NCI-H1048 (cell line): ENCODE measurements at regions not wholly inside any gene's neighbourhood (a gene's known extent, or its start where the extent isn't known, plus 50 kb on each side); places are given as distances from the start of the nearest gene placed in this dataset.
"Not testable (repeated sequence)": the region's sequence is repeated elsewhere in the genome, so short reads cannot be mapped to it uniquely, and the experiment has no call there.

Experiments
- DNase-seq: peaks from one replicate; lab custom pipeline; 2025; lab: John Stamatoyannopoulos, UW

DNA sequence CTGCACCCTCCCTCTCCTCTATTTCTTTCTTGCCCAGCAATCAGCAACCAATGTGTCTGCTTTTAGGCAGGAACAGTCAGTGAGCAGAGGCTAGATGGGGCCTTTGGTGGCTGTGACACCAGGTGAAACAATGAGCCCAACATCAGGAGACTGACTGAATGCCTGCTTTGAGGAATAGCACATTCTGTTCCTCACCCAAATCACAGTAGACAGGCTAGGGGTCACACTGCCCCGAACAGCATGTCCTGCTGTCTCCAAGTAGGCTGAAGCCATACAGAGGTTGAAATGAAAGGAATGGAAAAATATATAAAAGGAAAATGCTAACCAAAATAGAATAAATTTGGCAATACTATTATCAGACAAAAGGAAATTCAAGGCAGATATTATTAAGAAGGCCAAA is 122.5 kb upstream of the GDNF start:
- no peak for DNase-seq

DNA sequence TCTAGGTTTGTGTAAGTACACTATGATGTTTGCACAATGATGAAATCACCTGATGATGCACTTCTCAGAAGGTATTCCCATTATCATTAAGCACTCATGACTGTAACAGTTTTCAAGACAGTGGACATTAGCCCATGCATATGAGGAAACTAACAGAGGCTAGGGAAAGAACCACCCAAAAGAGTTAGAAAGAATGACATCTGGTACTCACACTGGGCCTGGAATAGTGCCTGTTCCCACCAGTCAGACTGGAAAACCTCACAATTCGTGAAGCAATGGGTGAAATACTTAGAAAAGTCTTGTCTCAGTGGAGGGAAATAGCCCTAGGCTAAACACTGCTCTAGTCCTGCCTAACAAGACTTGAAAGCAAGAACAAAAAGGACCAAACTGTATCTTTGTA is 117.4 kb upstream of the GDNF start:
- DNase-seq = no peak

DNA sequence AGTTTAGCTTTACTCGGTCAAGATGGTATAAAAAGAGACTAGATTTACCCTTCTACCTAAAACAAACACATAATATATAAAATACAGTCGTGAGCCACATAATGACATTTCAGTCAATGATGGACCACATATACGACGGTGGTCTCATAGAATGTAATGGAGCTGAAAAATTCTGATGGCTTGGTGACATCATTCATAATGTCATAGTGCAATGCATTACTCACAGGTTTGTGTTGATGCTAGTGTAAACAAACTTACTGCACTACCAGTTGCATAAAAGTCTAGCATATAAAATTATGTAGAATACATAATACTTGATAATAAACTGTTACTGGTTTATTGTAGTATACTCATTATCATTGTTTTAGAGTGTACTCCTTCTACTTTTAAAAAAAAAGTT is 115.9 kb upstream of the GDNF start:
- no peak for DNase-seq

DNA sequence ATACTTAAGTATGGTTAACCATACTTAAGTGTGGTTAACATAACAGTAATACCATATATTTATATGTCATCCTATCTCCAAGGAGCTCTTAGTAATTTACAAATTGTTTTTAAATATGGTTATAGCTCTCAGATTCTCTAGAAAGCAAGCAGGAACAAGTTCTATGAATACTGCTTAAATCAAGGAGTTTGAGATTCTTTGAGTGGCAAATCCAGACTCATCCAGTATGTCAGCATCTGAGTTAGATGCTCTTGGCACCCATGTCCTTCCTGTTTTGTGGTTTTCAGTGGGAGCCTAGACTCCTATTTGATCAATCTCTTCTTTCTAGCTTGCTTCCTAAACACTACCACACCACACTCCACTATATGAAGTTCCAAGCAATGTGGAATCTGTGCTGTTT is 114.7 kb upstream of the GDNF start:
- no peak for DNase-seq

DNA sequence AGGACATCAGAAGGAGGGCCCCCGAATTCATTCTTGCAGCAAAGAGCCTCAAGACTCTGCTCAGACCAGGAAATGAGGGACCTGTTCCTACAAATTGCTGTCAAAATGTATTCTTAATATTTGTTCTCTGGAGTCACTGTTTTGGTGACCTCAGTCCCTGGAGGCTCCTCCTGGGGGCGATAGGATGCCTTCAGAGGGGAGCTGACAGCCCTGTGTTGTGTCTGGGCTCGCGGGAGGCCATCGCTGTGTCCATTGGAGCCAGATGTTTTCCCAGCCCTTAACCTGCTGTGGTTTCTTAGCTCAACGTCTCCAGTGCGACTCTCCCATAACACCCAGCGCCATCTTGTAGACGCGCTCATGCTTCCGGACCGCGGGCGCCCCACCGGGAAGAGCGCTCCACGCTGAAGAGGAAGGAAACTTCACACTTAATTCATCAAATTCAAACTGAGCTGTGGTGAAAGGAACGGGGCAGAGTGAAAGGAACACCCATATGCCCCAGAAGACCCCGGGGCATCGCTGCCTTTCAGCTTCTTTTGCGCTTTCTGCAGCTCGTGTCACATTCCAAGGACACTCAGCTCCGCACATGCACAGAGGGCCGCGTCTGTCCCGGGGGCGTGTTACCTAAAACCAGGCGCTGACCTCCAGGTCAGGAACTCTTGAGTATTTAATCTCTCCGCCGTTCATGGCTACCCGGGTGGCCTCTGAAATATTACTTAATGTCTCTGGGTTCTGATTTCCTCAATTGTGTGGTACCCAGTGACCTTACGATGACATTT is 112.3 kb upstream of the GDNF start:
- no peak for DNase-seq

DNA sequence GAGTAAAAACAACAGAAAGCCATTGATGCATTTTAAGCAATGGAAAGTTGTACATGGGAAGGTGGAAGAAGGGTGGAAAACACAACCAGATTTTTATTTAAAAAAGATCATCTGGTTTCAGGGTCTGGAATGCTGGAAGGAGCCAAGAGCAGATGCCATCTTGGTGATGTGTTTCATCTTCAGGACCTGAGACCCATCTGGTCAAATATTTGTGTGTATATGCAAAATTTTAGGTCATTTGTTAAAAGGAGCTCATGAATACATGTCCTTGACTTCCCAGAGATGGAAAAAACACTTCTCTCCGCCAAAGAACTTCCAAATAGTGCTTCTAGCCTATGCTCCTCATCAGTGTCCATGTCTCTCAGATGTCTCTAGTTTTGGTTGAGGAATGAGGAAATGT is 110.6 kb upstream of the GDNF start:
- DNase-seq = no peak

DNA sequence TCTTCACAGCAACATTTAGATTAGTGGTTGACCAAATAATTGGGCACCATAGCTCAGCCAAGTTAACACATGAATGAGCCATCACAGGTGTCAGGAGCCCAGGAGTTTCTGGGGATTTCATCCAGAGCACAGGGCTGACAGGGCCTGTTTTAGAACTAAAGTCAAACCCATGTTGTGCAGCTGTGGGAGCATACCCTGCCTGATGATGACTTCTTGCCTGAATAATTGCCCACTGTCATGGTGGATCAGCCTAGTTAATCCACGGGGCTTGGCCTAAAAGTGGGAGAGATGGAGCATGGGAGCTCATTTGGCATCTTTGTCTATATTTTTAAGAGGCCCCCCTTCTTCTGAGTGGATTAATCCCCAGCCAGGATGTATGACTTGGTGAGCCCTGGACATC is 105.6 kb upstream of the GDNF start:
- no peak for DNase-seq

DNA sequence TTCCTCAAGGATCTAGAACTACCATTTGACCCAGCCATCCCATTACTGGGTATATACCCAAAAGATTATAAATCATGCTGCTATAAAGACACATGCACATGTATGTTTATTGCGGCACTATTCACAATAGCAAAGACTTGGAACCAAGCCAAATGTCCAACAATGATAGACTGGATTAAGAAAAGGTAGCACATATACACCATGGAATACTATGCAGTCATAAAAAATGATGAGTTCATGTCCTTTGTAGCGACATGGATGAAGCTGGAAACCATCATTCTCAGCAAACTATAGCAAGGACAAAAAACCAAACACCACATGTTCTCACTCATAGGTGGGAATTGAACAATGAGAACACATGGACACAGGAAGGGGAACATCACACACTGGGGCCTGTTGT is 103.3 kb upstream of the GDNF start:
- not testable (repeated sequence) for DNase-seq

DNA sequence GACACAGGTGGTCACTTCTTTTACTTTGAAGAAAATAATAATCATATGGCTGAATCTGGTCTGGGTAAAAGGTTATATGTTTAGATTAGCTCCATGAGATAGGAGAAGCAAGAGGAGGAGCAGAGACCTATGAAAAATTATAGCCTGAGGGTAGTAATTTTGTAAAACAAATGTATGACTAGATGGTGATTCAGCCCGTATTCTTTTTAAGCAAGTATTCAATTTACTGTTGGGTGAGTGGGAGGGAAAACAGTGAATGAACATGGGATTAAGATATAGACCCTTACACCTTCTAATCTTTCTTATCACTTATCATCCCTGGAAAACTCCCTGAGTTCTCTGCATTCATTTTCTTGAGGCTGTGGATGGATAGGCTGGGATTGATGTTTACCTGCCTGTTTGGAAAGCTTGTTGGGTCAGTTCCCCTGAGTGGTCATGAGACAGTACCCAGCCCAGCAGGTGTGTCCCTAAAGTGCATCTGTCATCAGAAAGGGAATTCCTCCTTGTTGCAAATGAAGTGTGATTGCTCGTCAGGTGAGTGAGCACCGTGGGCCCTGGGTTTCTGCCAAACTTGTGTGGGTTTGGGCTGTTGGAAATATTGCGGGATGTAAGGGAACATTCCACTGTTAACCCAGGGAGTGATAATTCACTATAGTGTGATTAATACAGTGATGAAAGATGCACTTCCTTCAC is 101.2 kb upstream of the GDNF start:
- DNase-seq = no peak

DNA sequence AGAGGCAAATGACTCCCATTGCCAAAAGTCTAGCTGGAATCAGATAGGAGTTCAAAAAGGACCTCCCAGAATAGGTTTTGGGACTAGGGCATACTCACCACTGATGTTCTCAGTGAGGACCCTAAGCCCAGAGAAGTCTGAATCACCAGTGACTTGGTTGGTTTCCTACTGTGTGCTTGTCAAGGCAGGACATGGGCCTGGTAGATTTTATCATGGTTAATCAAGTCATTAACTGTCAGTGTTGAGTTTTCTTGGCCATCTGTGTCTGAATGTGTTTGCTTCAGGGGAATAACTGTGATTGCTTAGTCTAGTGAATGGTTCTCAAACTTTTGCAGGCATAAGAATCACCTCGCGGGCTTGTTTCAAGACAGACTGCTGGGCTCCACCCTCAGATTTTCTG is 99.0 kb upstream of the GDNF start:
- DNase-seq = no peak

DNA sequence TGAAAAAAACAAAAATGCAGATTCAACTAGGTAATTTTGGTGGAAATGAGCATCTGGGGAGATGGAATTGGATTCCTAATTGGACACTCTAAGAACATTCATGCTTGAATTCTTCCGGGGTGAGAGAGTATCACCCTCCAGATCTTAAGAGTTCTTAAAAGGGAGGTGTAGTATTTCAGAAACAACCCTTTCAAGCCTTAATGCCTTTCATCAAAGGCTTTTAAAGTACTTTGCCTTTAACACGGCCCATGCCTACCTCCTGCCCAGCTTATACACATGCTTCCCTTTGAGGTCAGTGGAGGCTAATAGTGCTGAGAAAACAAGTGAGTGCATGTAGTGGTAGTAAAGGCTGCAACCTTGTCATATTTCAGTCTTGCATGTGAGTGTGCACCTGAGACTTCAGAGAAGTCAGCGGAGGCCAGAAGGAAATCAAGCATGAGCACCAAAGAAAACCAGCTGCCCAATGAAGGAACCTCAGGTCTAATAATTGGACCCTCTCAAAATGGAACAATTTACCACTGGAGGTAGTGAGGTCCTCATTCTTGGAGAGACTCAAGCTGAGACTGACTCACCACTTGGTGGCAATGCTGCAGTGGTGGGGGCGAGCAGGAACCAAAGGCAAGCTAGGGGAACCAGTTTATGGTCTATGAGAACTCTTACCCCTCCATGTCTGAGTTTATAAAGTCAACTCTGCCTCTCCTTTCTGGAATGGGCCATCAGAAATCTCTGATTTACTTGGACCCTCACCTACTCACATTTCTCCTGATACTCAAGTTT is 98.4 kb upstream of the GDNF start:
- no peak for DNase-seq

DNA sequence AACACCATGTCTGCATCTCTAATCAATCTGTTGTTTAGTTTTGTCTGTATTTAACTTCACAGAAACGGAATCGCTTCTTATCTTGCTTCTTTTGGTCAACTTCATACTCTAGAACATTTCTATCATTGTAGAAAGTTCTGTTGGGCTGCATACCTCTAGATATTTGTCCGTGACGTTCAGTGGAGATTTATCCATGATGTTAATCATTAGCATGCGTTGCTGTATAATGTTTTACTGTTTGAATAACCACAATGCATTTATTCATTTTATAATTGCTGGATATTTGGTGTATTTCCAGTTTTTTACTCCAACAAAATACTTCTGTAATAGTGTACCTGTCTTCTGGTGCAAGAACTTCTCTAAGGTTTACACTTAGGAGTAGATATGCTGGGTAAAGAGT is 96.2 kb upstream of the GDNF start:
- no peak for DNase-seq

DNA sequence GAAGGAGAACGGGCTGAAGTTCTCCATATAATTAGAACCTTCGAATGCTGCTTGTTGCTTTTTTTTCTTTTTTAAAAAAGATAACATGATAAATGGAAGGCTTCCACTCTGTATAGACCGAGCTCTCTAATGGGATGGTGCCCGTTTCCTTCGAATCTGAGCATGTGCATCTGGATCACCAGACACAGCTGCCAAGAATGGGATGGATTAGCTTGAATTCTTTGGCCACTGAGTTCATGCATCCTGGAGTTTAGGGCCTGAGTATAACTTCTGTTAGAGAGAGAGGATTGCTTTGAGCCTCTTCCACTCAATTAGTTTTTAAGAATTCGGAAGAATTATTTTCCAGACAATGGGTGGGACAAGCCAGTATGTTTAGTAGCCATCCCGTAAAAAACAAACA is 93.7 kb upstream of the GDNF start:
- no peak for DNase-seq

DNA sequence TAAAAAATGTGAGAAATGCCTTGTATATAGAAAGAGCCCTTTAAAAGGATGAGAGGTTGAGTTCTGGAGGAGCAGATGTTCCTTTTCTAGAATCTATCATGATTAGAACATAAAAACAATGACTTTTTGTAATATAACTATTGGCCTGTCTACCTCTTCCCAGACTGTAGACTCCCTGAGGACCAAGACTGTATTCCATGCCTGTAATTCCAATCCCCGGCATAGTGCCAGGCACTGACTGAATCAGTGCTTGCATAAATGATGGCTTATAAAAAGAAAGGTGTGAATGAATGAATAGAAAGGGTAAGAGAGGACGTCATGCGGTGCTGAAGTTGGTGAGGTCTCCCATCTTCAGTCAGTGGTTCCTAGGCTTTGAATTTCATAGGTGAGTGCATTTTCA is 92.6 kb upstream of the GDNF start:
- DNase-seq = no peak

DNA sequence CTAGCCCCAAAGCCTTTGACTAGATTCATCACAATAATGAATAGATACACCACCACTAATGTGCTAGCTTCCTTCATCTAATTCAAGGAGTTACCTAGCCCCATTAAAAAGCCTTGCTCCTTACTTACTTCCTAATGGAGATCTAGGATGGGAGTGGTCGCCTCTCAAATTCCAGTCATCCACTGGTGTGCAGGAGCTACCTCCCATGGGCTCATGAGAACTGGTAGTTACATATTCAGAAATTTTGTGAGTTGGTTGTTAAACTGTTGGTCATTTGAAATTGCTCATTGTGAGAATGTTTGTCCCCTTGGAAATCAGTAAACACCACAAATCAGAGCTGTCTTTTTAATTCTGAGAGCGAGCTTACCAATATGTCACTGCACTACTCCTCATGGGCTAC is 91.7 kb upstream of the GDNF start:
- DNase-seq = no peak

DNA sequence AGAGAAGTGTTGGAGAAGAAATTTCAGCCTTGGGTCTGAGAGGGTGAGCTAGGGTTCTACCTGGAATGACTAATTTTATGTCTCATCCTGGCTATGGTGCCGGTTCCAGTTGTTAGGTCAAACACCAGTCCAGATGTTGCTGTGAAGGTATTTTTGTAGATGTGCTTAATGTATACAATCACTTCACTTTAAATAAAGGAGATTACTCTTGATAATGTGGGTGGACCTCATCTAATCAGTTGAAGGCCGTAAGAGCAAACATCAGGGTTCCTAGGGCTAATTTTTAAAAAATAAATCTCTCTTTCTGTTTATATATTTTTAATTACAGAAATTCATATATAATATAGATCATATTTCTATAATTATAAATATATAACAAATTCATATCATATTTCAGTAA is 90.5 kb upstream of the GDNF start:
- DNase-seq = no peak

DNA sequence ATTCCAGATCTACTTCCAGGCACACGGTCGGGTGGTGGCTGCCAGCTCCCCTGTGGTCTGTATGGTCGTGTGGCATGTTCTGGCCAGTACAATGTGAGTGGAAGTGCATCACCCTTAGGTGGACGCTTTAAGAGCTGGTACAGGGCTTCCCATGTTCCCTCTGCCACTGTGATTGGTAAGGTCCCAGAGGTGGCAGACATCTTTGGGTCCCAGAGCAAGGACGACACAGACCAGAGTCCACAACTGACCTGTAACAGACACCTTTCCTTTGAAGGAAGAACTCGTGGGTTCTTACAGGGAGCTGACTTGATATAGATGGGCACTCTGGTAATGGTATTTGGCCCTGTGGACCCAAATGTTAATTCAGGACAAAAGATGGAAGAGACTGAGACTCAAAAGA is 90.0 kb upstream of the GDNF start:
- no peak for DNase-seq

DNA sequence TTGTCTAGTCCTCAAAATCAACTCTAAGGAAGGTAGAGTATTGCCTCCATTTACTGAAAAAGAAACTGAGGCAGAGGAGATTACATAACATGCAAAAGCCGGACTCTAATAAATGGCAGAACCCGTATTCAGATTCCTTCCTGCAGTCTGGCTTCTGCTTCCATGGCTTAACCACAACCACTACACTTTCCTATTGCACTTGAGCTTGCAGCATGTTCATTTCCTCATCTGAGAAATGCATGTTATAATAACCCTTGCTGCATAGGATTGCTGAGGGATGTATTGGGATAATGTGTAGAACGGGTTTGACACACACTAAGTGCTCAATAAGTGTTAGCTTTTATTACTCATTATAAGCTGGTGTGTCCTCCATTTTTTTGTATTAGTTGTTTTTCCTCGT is 87.9 kb upstream of the GDNF start:
- not testable (repeated sequence) for DNase-seq

DNA sequence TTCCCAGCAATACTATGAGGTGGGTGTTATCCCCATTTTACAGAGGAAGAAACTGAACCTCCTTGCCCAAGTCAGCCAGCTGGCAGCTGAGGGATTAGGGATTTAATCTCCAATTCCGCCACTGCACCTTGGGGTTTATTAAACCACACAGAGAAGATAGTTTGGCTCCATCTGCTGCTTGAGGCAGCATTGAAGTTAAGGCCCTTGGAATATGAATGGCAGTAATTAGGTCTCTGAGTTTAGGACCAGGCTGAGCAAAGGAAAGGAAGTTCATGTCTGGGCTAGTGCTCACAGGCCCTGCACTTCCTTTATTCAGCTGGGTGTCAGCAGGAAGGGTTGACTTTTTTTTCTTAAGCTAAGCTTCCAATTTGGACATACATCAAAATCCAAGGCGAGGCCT is 86.9 kb upstream of the GDNF start:
- DNase-seq = no peak

DNA sequence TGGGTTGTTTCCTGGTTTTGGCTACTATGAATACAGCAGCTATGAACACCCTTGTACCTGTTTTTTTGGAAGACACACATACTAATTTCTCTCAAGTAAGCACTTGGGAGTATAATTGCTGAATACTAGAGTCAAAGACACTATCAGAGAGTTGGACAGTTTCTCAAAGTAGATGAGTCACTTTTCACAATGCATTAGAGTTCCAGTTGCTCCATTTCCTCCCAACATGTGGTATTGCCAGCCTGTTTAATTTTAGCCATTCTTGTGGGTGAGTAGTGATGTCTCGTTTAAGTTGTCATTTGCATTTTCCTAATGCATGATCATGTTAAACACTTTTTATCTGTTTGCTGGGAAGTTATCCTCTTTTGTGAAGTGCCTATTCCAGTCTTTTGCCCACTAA is 81.6 kb upstream of the GDNF start:
- DNase-seq = no peak

DNA sequence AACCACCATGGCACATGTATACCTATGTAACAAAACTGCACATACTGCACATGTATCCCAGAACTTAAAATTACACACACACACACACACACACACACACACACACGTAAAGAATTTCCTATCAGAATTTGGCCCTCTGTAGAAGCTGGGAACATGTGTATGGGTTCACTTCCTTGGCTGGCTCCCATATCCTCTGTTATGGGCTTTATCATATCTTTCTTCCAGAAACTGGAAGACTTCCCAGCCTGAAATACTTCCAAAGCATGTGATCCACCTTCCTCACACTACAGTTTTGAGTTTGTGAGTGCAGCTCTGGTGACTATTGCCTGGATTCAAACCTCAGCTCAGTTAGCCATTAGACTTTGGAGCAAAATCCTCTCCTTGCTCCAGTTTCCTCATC is 78.6 kb upstream of the GDNF start:
- DNase-seq = no peak

DNA sequence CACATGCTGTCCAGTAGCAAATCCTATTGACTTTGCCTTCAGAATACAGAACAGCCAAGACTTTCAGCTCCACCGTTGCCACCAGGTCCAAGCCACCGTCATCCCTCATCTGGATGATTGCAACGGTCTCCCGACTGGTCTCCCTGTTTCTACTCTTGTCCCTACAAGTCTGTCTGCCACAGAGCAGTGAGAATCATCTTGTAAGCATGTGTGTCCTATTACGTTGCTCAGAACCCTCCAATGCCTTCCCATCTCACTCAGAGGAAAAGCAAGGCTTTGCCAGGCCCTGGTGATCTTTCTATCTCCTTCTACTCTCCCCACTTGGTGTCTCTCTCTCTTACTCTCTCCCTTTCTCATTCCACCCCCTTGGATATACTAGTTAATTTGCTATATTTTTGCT is 76.7 kb upstream of the GDNF start:
- DNase-seq = no peak

DNA sequence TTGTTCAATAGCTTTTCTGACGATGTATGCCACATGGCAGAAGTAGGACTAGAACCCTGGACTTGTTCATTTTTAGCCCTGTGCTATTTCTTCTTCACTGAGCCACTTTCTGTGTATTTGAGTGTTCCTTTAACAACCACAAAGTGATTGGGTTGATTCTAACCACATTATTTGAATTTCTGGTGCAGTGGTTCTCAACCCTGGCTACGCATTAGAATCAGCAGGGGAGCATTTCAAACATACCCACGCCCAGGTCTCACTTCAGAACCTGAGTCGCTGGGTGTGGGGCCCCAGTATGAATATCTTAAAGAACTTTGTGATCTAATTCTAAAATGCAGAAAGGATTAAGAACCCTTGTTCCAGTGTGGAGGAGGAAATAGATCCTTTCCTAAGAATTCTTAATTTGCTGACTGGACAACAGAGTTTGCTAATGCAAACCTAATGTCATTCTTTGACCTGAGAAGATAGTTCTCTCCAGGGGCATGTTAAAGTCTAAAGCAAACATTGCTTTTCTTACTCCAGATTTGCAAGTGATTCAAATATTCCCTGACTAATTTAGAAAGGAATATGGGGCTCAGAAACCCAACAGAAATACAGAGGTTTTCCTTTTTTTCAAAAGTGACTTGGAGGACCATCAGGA is 75.4 kb upstream of the GDNF start:
- no peak for DNase-seq
